Mesenchymal stem cell (in vitro differentiated cells and primary cell): ENCODE measurements at regions not wholly inside any gene's neighbourhood (a gene's known extent, or its start where the extent isn't known, plus 50 kb on each side); places are given as distances from the start of the nearest gene placed in this dataset.

Experiments
- DNase-seq: peaks from one replicate; pipeline ENCODE4 v3.0.0-alpha.2; 2013
- H2AFZ ChIP-seq: one replicate; pipeline ENCODE4 v1.6.1; 2013; ENCODE audit warnings: low read depth, mild to moderate bottlenecking, control low read depth, inconsistent platforms, low read length, moderate library complexity
- H2AK5ac ChIP-seq: 2 replicates; pipeline ENCODE4 v1.6.1; 2013; ENCODE audit warnings: low read length, moderate library complexity, mild to moderate bottlenecking, inconsistent platforms; ENCODE audit not compliant: severe bottlenecking
- H2BK120ac ChIP-seq: one replicate; pipeline ENCODE4 v1.6.1; 2013; ENCODE audit warnings: low read depth, mild to moderate bottlenecking, inconsistent platforms, low read length, moderate library complexity
- H2BK12ac ChIP-seq, 2 experiments: one replicate each; pipeline ENCODE4 v1.6.1; 2013; ENCODE audit warnings: inconsistent platforms in 2 of 2, low read length in 2 of 2, mild to moderate bottlenecking in 2 of 2, moderate library complexity in 2 of 2, control low read depth in 1 of 2
- H2BK15ac ChIP-seq: one replicate; pipeline ENCODE4 v1.6.1; 2013; ENCODE audit warnings: mild to moderate bottlenecking, low read depth, inconsistent platforms; ENCODE audit not compliant: poor library complexity, severe bottlenecking
- H2BK5ac ChIP-seq: 2 replicates; pipeline ENCODE4 v1.6.1; 2013; ENCODE audit warnings: low read depth, mild to moderate bottlenecking, low read length, control low read depth, inconsistent platforms; ENCODE audit not compliant: poor library complexity, severe bottlenecking
- H3K14ac ChIP-seq, 2 experiments: one replicate each; pipeline ENCODE4 v1.6.1; 2013; ENCODE audit warnings: inconsistent platforms in 2 of 2, low read length in 2 of 2, control low read depth in 1 of 2, mild to moderate bottlenecking in 1 of 2, moderate library complexity in 1 of 2
- H3K18ac ChIP-seq, 2 experiments: one replicate each; pipeline ENCODE4 v1.6.1; 2013; ENCODE audit warnings: inconsistent platforms in 2 of 2, low read length in 2 of 2, control low read depth in 1 of 2, low read depth in 1 of 2, mild to moderate bottlenecking in 1 of 2
- H3K23ac ChIP-seq, 2 experiments: one replicate each; pipeline ENCODE4 v1.6.1; 2013; ENCODE audit warnings: inconsistent platforms in 2 of 2, low read length in 2 of 2, mild to moderate bottlenecking in 2 of 2, moderate library complexity in 2 of 2, control low read depth in 1 of 2
- H3K27ac ChIP-seq: 2 replicates; pipeline ENCODE4 v1.5.1; 2013; ENCODE audit warnings: mild to moderate bottlenecking, moderate library complexity, low read length, control low read depth, inconsistent platforms; ENCODE audit not compliant: poor library complexity, severe bottlenecking
- H3K27me3 ChIP-seq, 2 experiments: 2 replicates each; pipeline versions ENCODE4 v1.6.1 to v1.7.0; 2013; ENCODE audit warnings: low read length in 2 of 2, mild to moderate bottlenecking in 2 of 2, moderate library complexity in 2 of 2, control low read depth in 1 of 2, inconsistent platforms in 1 of 2; ENCODE audit not compliant: control insufficient read depth in 1 of 2, insufficient read depth in 1 of 2
- H3K36me3 ChIP-seq, 2 experiments: 2 replicates each; pipeline versions ENCODE4 v1.6.1 to v1.7.0; 2013; ENCODE audit warnings: low read length in 2 of 2, control low read depth in 1 of 2, inconsistent platforms in 1 of 2, low read depth in 1 of 2, mild to moderate bottlenecking in 1 of 2; ENCODE audit not compliant: insufficient read depth in 2 of 2, control insufficient read depth in 1 of 2
- H3K4ac ChIP-seq, 2 experiments: one replicate each; pipeline ENCODE4 v1.6.1; 2013; ENCODE audit warnings: inconsistent platforms in 2 of 2, low read length in 2 of 2, mild to moderate bottlenecking in 2 of 2, moderate library complexity in 2 of 2, control low read depth in 1 of 2, low read depth in 1 of 2
- H3K4me1 ChIP-seq: 2 replicates; pipeline ENCODE4 v1.6.1; 2013; ENCODE audit warnings: low read depth, low read length, control low read depth; ENCODE audit not compliant: control insufficient read depth, insufficient read depth
- H3K4me2 ChIP-seq: 2 replicates; pipeline ENCODE4 v1.6.1; 2013; ENCODE audit warnings: low read length, mild to moderate bottlenecking, inconsistent platforms; ENCODE audit not compliant: poor library complexity, severe bottlenecking
- H3K4me3 ChIP-seq, 2 experiments: 2 replicates each; pipeline versions ENCODE4 v1.5.1 to v1.7.0; 2013; ENCODE audit warnings: low read length in 2 of 2, mild to moderate bottlenecking in 2 of 2, control low read depth in 1 of 2, low read depth in 1 of 2; ENCODE audit not compliant: insufficient read depth in 1 of 2
- H3K79me1 ChIP-seq: replicated peaks from 2 replicates; pipeline ENCODE4 v1.6.1; 2013; ENCODE audit warnings: mild to moderate bottlenecking, control low read depth, low read length, inconsistent platforms; ENCODE audit not compliant: poor library complexity, severe bottlenecking
- H3K9ac ChIP-seq: 2 replicates; pipeline ENCODE4 v1.7.0; 2013; ENCODE audit warnings: mild to moderate bottlenecking, low read length, moderate library complexity
- H3K9me3 ChIP-seq: 2 replicates; pipeline ENCODE4 v1.7.0; 2013; ENCODE audit warnings: mild to moderate bottlenecking, low read length; ENCODE audit not compliant: control insufficient read depth
- H4K8ac ChIP-seq: one replicate; pipeline ENCODE4 v1.6.1; 2013; ENCODE audit warnings: inconsistent platforms, mild to moderate bottlenecking, low read length, moderate library complexity
- H4K91ac ChIP-seq: one replicate; pipeline ENCODE4 v1.6.1; 2013; ENCODE audit warnings: mild to moderate bottlenecking, low read length, inconsistent platforms
- WGBS: methylation state at CpG from one replicate; pipeline ENCODE4 v1.1.7; 2013; ENCODE audit warnings: mixed read lengths; 5-methylcytosine and 5-hydroxymethylcytosine counted together

DNA sequence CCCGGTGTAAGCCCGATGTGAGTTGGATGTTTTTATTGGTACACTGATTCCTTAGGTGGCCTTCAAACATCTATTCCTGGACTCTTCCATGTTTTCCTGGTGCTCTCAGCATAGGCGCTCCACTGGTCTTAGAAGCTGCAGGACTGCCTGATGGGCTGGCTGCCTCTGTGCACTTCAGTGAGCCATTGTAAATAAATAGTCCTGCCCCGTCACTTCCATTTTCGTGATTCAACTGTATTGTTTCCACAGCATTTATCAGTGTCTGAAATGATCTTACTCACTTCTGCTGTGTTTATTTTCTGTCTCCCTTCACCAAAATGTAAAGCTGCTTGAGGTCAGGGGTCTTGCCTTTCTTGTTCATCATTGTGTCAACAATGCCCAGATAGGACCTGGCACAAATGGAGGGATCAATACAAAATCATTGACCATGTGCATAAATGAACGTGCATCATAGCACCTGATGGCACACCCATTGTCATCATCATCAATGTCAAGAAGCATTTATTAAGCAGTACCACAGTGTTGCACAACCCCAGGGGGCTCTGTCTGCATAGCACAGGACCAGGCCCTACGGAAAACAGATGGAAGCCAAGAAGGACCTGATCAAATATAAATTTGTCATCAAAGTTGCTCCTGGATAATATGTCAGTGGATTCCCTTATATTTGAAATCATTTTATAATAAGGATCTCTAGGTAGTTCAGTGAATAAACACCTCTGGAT, 66.6 kb upstream of the CPHXL start:
- 66% methylated on average over 7 of the region's 7 CpGs for WGBS
- H3K27me3 ChIP-seq: no peaks in the 10 kb centered on the region
- peak; percentile 15 for DNase-seq
- no peak overlapping the region for H2BK5ac ChIP-seq
- H3K9me3 ChIP-seq: no peaks in the 10 kb centered on the region
- no peak overlapping the region for H3K4me3 ChIP-seq
- no peak overlapping the region for H2BK120ac ChIP-seq
- H2AFZ ChIP-seq: no peak overlapping the region
- no peak overlapping the region for H2AK5ac ChIP-seq
- H3K4ac ChIP-seq: no peak overlapping the region
- H3K4me1 ChIP-seq: no peaks in the 10 kb centered on the region
- H3K9ac ChIP-seq: no peak overlapping the region
- H3K18ac ChIP-seq: no peak overlapping the region
- no peak overlapping the region for H4K91ac ChIP-seq
- no peaks in the 10 kb centered on the region for H3K79me1 ChIP-seq
- no peak overlapping the region for H2BK12ac ChIP-seq
- H4K8ac ChIP-seq: no peak overlapping the region
- no peaks in the 10 kb centered on the region for H3K36me3 ChIP-seq
- H3K27ac ChIP-seq: no peak overlapping the region
- no peak overlapping the region for H3K4me2 ChIP-seq
- no peak overlapping the region for H3K23ac ChIP-seq
- H3K14ac ChIP-seq: no peak overlapping the region
- no peak overlapping the region for H2BK15ac ChIP-seq

DNA sequence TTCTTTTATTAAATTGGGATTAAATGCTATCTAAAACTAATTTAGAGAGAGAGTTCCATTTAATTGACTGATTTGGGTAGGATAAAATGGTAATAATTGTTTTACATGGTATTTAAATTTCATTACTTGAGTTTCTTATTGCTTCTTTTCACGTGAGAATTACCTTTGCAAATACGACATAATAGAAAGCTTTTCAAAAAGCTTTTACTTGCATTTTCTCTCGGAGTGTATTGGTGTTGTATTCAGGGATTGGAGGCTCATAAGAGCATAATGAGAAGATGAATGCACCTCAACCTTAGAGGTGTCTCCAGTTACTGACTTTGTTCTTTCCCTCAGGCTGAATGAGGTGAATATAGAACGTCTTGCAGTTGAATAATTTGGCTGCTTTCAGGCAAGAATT, 67.4 kb upstream of the CPHXL start:
- no peak overlapping the region for H2BK12ac ChIP-seq
- H3K4me3 ChIP-seq: no peak overlapping the region
- no peaks in the 10 kb centered on the region for H3K27me3 ChIP-seq
- no peak overlapping the region for H3K27ac ChIP-seq
- H2AFZ ChIP-seq: no peak overlapping the region
- H3K4ac ChIP-seq: no peak overlapping the region
- H3K23ac ChIP-seq: no peak overlapping the region
- no peak overlapping the region for H4K8ac ChIP-seq
- H3K36me3 ChIP-seq: no peaks in the 10 kb centered on the region
- H3K9ac ChIP-seq: no peak overlapping the region
- H3K79me1 ChIP-seq: no peaks in the 10 kb centered on the region
- H3K9me3 ChIP-seq: no peaks in the 10 kb centered on the region
- no peaks in the 10 kb centered on the region for H3K4me1 ChIP-seq
- H3K4me2 ChIP-seq: no peak overlapping the region
- no peak overlapping the region for H4K91ac ChIP-seq
- no peak overlapping the region for H2BK120ac ChIP-seq
- H2AK5ac ChIP-seq: no peak overlapping the region
- WGBS: 79% methylated on average over 4 of the region's 4 CpGs
- no peak for DNase-seq
- no peak overlapping the region for H3K14ac ChIP-seq
- H2BK15ac ChIP-seq: no peak overlapping the region
- H3K18ac ChIP-seq: no peak overlapping the region
- no peak overlapping the region for H2BK5ac ChIP-seq

DNA sequence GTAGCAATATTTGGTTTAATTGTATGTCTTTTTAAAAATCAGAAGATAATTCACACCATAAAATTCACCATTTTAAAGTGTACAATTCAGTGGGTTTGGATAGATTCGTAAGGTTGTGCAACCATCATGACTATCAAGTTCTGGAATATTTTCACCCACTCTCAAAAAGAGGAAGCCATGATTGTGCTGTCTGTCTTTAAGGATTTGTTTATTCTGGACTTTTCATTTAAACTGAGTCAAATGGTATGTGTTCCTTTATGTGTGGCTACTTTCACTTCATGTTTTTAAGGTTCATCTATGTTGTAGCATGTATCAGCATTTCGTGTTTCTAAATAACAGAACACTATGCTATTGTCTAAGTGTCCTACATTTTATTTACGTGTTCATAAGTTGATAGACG, 68.1 kb upstream of the CPHXL start:
- Histone ChIP-seq H2BK120ac (no peak overlapping the region), H2BK15ac (no peak overlapping the region), H3K27ac (no peak overlapping the region), H2BK12ac (no peak overlapping the region), H4K8ac (no peak overlapping the region), H3K9me3 (no peaks in the 10 kb centered on the region), H3K4me2 (no peak overlapping the region), H3K4me1 (no peaks in the 10 kb centered on the region), H2BK5ac (no peak overlapping the region), H3K18ac (no peak overlapping the region), H2AFZ (no peak overlapping the region), H3K9ac (no peak overlapping the region), H3K14ac (no peak overlapping the region), H3K4me3 (no peak overlapping the region), H4K91ac (no peak overlapping the region), H3K36me3 (no peaks in the 10 kb centered on the region), H3K4ac (no peak overlapping the region), H3K23ac (no peak overlapping the region), H2AK5ac (no peak overlapping the region), H3K79me1 (no peaks in the 10 kb centered on the region), H3K27me3 (no peaks in the 10 kb centered on the region)
- WGBS: 86% methylated on average over 2 of the region's 4 CpGs
- DNase-seq: no peak

DNA sequence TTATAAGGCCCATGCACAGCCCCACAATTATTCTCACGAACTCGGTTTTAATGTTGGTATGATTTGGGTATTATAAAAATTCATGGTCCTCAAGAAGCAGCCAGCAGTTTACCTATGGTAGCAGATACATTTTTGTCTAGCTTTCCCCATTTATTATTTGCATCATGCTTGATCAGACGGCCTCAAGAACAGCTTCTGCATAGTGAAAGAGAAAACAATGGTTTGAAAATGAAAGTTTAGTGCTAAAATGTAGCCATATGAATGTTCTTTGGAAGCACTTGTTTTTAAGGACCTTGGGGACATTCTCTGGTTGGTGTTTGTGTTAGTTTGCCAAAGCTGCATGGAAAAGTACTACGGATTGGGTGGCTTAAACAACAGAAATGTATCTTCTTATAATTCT, 72.4 kb upstream of the CPHXL start:
- Histone ChIP-seq H4K8ac (no peak overlapping the region), H3K4me2 (no peak overlapping the region), H2BK12ac (no peak overlapping the region), H3K23ac (no peak overlapping the region), H2BK5ac (no peak overlapping the region), H3K4me1 (no peaks in the 10 kb centered on the region), H3K4ac (no peak overlapping the region), H3K9me3 (no peaks in the 10 kb centered on the region), H3K4me3 (no peak overlapping the region), H2BK120ac (no peak overlapping the region), H2AFZ (no peak overlapping the region), H3K27me3 (no peaks in the 10 kb centered on the region), H2BK15ac (no peak overlapping the region), H3K79me1 (no peaks in the 10 kb centered on the region), H4K91ac (no peak overlapping the region), H3K18ac (no peak overlapping the region), H2AK5ac (no peak overlapping the region), H3K9ac (no peak overlapping the region), H3K36me3 (no peaks in the 10 kb centered on the region), H3K27ac (no peak overlapping the region), H3K14ac (no peak overlapping the region)
- no peak for DNase-seq
- WGBS: 65% methylated on average over 2 of the region's 4 CpGs
